ENCODE measurements at regions not wholly inside any gene's neighbourhood (a gene's known extent, or its start where the extent isn't known, plus 50 kb on each side); places are given as distances from the start of the nearest gene placed in this dataset.

DNA sequence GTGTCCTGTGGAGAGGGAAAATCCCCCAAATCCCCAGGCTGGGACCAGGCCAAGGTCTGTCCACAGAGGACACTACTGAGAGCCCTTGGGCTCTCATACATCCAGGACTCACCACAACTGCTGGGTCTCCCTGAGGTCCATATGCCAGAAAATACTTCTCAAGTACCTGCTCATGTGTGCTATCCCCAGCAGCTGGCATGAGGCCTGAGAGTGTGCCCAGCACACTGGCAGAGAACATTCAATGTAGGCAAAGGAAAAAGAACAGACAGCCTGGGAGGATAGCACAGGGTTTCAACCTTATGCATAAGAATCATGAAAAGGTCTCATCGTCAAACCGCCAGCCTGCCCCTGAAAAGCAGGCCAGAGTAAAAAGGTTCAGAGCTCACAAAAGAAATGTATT lies 154.1 kb upstream of the TAS2R1 start:
- TF ChIP-seq, protein P1, sequence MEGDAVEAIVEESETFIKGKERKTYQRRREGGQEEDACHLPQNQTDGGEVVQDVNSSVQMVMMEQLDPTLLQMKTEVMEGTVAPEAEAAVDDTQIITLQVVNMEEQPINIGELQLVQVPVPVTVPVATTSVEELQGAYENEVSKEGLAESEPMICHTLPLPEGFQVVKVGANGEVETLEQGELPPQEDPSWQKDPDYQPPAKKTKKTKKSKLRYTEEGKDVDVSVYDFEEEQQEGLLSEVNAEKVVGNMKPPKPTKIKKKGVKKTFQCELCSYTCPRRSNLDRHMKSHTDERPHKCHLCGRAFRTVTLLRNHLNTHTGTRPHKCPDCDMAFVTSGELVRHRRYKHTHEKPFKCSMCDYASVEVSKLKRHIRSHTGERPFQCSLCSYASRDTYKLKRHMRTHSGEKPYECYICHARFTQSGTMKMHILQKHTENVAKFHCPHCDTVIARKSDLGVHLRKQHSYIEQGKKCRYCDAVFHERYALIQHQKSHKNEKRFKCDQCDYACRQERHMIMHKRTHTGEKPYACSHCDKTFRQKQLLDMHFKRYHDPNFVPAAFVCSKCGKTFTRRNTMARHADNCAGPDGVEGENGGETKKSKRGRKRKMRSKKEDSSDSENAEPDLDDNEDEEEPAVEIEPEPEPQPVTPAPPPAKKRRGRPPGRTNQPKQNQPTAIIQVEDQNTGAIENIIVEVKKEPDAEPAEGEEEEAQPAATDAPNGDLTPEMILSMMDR (IDR thresholded peaks at IDR 0.05; ENCODE audit: unreplicated experiment) = no peak
- Mint-ChIP-seq H3K4me3 (ENCODE audit: unreplicated experiment) (no peak overlapping the region), H3K4me1 (ENCODE audit: unreplicated experiment) (no peaks in the 10 kb centered on the region), H3K27ac (ENCODE audit: unreplicated experiment) (no peak overlapping the region), H3K36me3 (ENCODE audit: low read depth, unreplicated experiment) (no peaks in the 10 kb centered on the region), H3K9me3 (ENCODE audit: unreplicated experiment) (no peaks in the 10 kb centered on the region), H3K27me3 (ENCODE audit: unreplicated experiment) (peaks cover 2% of the 10 kb centered on the region)
- no peak for DNase-seq (ENCODE audit: low spot score)

DNA sequence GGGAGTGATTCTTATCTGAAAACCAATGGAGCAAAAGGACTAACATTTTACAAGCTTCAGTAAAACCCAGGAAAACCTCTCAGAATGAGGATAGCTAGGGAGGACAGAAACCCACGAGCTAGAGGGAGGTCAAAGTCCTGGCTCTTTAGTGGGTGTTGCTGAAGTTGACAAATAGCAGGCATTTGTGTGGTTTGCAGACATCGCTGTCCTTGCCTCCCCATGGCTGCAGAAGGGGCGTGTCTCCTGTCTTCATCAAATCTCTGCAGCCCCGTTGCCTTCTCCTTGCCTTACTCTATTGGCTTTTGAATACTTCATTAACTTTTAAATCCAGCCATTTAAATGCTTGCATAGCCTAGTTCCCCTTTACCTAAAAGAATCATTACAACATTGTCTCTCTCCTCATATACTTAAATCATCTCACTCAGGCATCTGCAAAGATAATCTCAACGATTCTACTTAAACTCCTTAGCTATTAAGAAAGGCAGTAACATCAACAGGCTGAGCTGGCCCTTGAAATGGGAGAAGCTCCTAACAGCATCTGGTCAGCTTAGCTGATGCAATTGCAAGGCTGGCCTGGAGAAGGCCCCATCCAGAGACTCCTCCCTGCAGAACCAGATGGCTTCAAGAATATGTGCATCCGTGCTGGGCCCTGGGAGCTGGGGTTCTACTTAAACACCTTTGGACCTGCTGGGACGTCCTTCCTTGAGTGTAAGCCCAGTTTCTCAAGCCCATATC lies 152.8 kb upstream of the TAS2R1 start:
- H3K27me3 Mint-ChIP-seq (ENCODE audit: unreplicated experiment) = peaks cover 2% of the 10 kb centered on the region
- DNase-seq (ENCODE audit: low spot score) = no peak
- no peaks in the 10 kb centered on the region for H3K9me3 Mint-ChIP-seq (ENCODE audit: unreplicated experiment)
- H3K27ac Mint-ChIP-seq (ENCODE audit: unreplicated experiment) = no peak overlapping the region
- TF ChIP-seq, protein P1 (IDR thresholded peaks at IDR 0.05; ENCODE audit: unreplicated experiment) = no peak
- no peaks in the 10 kb centered on the region for H3K36me3 Mint-ChIP-seq (ENCODE audit: low read depth, unreplicated experiment)
- no peak overlapping the region for H3K4me3 Mint-ChIP-seq (ENCODE audit: unreplicated experiment)
- no peaks in the 10 kb centered on the region for H3K4me1 Mint-ChIP-seq (ENCODE audit: unreplicated experiment)

DNA sequence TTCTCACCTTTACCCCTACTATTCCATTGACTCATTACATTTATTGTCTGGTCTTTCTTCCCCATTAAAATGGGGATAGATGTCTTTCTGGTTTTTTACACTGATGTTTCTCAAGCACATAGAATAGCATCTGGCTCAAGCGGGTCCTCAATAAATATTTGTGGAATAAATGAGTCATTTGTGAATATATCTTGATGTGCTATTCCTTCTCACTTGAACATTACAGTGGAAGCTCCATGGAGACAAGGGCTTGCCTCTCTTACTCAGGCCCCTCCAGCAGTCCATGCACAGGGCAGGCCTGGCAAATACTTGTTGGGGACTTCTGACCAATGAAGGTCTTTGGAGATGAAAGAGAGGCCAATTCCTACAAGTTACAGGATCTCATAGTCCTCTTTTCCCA lies 151.7 kb upstream of the TAS2R1 start:
- H3K4me1 Mint-ChIP-seq (ENCODE audit: unreplicated experiment) = no peaks in the 10 kb centered on the region
- DNase-seq (ENCODE audit: low spot score) = no peak
- peaks cover under 1% of the 10 kb centered on the region for H3K27me3 Mint-ChIP-seq (ENCODE audit: unreplicated experiment)
- no peak overlapping the region for H3K27ac Mint-ChIP-seq (ENCODE audit: unreplicated experiment)
- TF ChIP-seq, protein P1 (IDR thresholded peaks at IDR 0.05; ENCODE audit: unreplicated experiment) = no peak
- no peaks in the 10 kb centered on the region for H3K36me3 Mint-ChIP-seq (ENCODE audit: low read depth, unreplicated experiment)
- no peak overlapping the region for H3K4me3 Mint-ChIP-seq (ENCODE audit: unreplicated experiment)
- H3K9me3 Mint-ChIP-seq (ENCODE audit: unreplicated experiment) = no peaks in the 10 kb centered on the region

DNA sequence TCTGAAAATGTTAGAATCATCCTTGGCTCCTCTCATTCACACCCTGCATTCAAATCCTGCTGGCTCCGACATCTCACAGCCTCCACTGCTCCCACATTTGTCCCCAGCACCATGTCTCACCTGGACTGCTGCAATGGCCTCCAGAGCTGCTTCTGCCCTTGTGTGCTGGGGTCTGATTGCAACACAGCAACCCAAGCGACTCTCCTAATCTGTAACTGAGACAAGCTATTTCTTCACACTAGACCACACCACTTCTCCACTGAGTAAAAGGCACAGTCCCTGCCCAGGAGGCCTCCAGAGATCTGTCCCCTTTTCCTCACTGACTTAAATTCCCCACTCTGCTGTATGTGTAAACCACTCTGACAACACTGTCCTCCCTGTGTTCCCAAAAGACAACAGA lies 151.1 kb upstream of the TAS2R1 start:
- no peak overlapping the region for H3K4me3 Mint-ChIP-seq (ENCODE audit: unreplicated experiment)
- no peak for DNase-seq (ENCODE audit: low spot score)
- no peaks in the 10 kb centered on the region for H3K9me3 Mint-ChIP-seq (ENCODE audit: unreplicated experiment)
- TF ChIP-seq, protein P1 (IDR thresholded peaks at IDR 0.05; ENCODE audit: unreplicated experiment) = no peak
- H3K36me3 Mint-ChIP-seq (ENCODE audit: low read depth, unreplicated experiment) = no peaks in the 10 kb centered on the region
- peaks cover 3% of the 10 kb centered on the region for H3K4me1 Mint-ChIP-seq (ENCODE audit: unreplicated experiment)
- no peak overlapping the region for H3K27ac Mint-ChIP-seq (ENCODE audit: unreplicated experiment)
- no peaks in the 10 kb centered on the region for H3K27me3 Mint-ChIP-seq (ENCODE audit: unreplicated experiment)

DNA sequence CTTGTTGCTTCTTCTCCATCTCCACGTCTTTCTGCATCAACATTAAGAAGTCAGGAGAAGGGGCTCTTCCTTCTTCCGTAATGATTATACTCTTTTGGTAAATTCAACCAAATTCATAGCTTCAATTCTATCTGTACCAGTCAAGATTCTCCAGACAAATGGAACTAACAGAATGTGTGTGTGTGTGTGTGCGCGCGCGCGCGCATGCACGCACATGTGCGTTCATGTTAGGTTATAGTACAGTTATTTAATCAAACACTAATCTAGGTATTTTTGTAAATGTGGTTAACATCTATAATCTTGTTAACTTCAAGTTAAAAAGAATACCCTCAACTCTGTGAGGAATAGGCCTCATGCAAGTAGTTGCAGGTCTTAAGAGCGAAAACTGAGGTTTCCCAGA lies 150.3 kb upstream of the TAS2R1 start:
- no peak for DNase-seq (ENCODE audit: low spot score)
- Mint-ChIP-seq H3K36me3 (ENCODE audit: low read depth, unreplicated experiment) (no peaks in the 10 kb centered on the region), H3K9me3 (ENCODE audit: unreplicated experiment) (no peaks in the 10 kb centered on the region), H3K27ac (ENCODE audit: unreplicated experiment) (no peak overlapping the region), H3K27me3 (ENCODE audit: unreplicated experiment) (no peaks in the 10 kb centered on the region), H3K4me3 (ENCODE audit: unreplicated experiment) (no peak overlapping the region), H3K4me1 (ENCODE audit: unreplicated experiment) (peaks cover 3% of the 10 kb centered on the region)
- TF ChIP-seq, protein P1 (IDR thresholded peaks at IDR 0.05; ENCODE audit: unreplicated experiment) = no peak
